Parathyroid adenoma (tissue), 2 donors: ENCODE measurements at regions not wholly inside any gene's neighbourhood (a gene's known extent, or its start where the extent isn't known, plus 50 kb on each side); places are given as distances from the start of the nearest gene placed in this dataset.

Source experiments
- H2AFZ ChIP-seq: fragments of 300-600 bp; sonication (generic); one replicate; pipeline ENCODE4 v1.7.0; 2017; ENCODE audit warnings: antibody characterized with exemption, mild to moderate bottlenecking
- H3K27ac ChIP-seq: fragments of 300-600 bp; sonication (generic); one replicate; pipeline ENCODE4 v1.7.0; 2017
- H3K27me3 ChIP-seq: fragments of 300-600 bp; sonication (generic); one replicate; pipeline ENCODE4 v1.7.0; 2017; ENCODE audit warnings: low read length; ENCODE audit not compliant: control insufficient read depth, insufficient read depth
- H3K36me3 ChIP-seq: fragments of 300-600 bp; sonication (generic); one replicate; pipeline ENCODE4 v1.7.0; 2017; ENCODE audit warnings: low read length; ENCODE audit not compliant: control insufficient read depth, insufficient read depth
- H3K4me1 ChIP-seq: fragments of 300-600 bp; sonication (generic); one replicate; pipeline ENCODE4 v1.7.0; 2017; ENCODE audit warnings: control low read depth
- H3K4me2 ChIP-seq: fragments of 300-600 bp; sonication (generic); one replicate; pipeline ENCODE4 v1.7.0; 2017; ENCODE audit warnings: low read length
- H3K4me3 ChIP-seq: fragments of 300-600 bp; sonication (generic); one replicate; pipeline ENCODE4 v1.7.0; 2017; ENCODE audit warnings: low read depth, low read length
- H3K79me2 ChIP-seq: fragments of 300-600 bp; sonication (generic); one replicate; pipeline ENCODE4 v1.7.0; 2017; ENCODE audit warnings: control low read depth
- H3K9ac ChIP-seq: fragments of 300-600 bp; sonication (generic); one replicate; pipeline ENCODE4 v1.7.0; 2017; ENCODE audit warnings: mild to moderate bottlenecking
- H3K9me3 ChIP-seq: fragments of 300-600 bp; sonication (generic); one replicate; pipeline ENCODE4 v1.7.0; 2017; ENCODE audit warnings: low read length; ENCODE audit not compliant: control insufficient read depth
- CTCF ChIP-seq: fragments of 300-600 bp; sonication (generic); IDR thresholded peaks from one replicate; pipeline ENCODE4 v1.7.0; 2017; ENCODE audit warnings: antibody characterized with exemption, mild to moderate bottlenecking
- donor health status: primary hyperparathyroidism.

GRCh38 chr10:64813391-64813790, 1292.2 kb downstream of the REEP3 start:
- Histone ChIP-seq H3K4me2 (no peak overlapping the region), H3K9ac (no peak overlapping the region), H3K79me2 (no peaks in the 10 kb centered on the region), H3K9me3 (no peaks in the 10 kb centered on the region), H3K4me3 (no peak overlapping the region), H3K27ac (no peak overlapping the region), H2AFZ (no peak overlapping the region), H3K27me3 (no peaks in the 10 kb centered on the region), H3K36me3 (no peaks in the 10 kb centered on the region), H3K4me1 (no peaks in the 10 kb centered on the region)
- TF ChIP-seq CTCF: no peak

GRCh38 chr10:64814201-64814600, 1293.0 kb downstream of the REEP3 start:
- no peak overlapping the region for H3K9ac ChIP-seq
- no peaks in the 10 kb centered on the region for H3K79me2 ChIP-seq
- H3K27ac ChIP-seq: no peak overlapping the region
- no peak overlapping the region for H2AFZ ChIP-seq
- H3K4me3 ChIP-seq: no peak overlapping the region
- TF ChIP-seq CTCF: no peak
- H3K4me2 ChIP-seq: no peak overlapping the region
- no peaks in the 10 kb centered on the region for H3K9me3 ChIP-seq
- H3K36me3 ChIP-seq: no peaks in the 10 kb centered on the region
- H3K27me3 ChIP-seq: no peaks in the 10 kb centered on the region
- no peaks in the 10 kb centered on the region for H3K4me1 ChIP-seq

GRCh38 chr10:64829888-64830412, 1308.7 kb downstream of the REEP3 start:
- Histone ChIP-seq H3K79me2 (no peaks in the 10 kb centered on the region), H2AFZ (no peak overlapping the region), H3K4me3 (no peak overlapping the region), H3K4me2 (no peak overlapping the region), H3K36me3 (no peaks in the 10 kb centered on the region), H3K4me1 (no peaks in the 10 kb centered on the region), H3K9me3 (no peaks in the 10 kb centered on the region), H3K27ac (no peak overlapping the region), H3K9ac (no peak overlapping the region), H3K27me3 (no peaks in the 10 kb centered on the region)
- TF ChIP-seq CTCF: no peak

- no peaks in the 10 kb centered on the region for H3K79me2 ChIP-seq
- H3K4me3 ChIP-seq: no peak overlapping the region
- no peaks in the 10 kb centered on the region for H3K27me3 ChIP-seq
- H3K4me1 ChIP-seq: no peaks in the 10 kb centered on the region
- no peak overlapping the region for H3K4me2 ChIP-seq
- no peak for TF ChIP-seq CTCF
- H3K9ac ChIP-seq: no peak overlapping the region
- H3K9me3 ChIP-seq: no peaks in the 10 kb centered on the region
- no peak overlapping the region for H2AFZ ChIP-seq
- H3K27ac ChIP-seq: no peak overlapping the region
- no peaks in the 10 kb centered on the region for H3K36me3 ChIP-seq
Observed at GRCh38 chr10:64830869-64831268, 1309.7 kb downstream of the REEP3 start.

GRCh38 chr10:64840341-64840740, 1319.1 kb downstream of the REEP3 start:
- Histone ChIP-seq H3K9ac (no peak overlapping the region), H3K79me2 (no peaks in the 10 kb centered on the region), H3K4me1 (no peaks in the 10 kb centered on the region), H2AFZ (no peak overlapping the region), H3K27me3 (no peaks in the 10 kb centered on the region), H3K4me2 (no peak overlapping the region), H3K4me3 (no peak overlapping the region), H3K36me3 (no peaks in the 10 kb centered on the region), H3K27ac (no peak overlapping the region), H3K9me3 (no peaks in the 10 kb centered on the region)
- no peak for TF ChIP-seq CTCF
